NT2/D1 (cell line): ENCODE measurements at regions not wholly inside any gene's neighbourhood (a gene's known extent, or its start where the extent isn't known, plus 50 kb on each side); places are given as distances from the start of the nearest gene placed in this dataset.

ENCODE experiments used
- DNase-seq: peaks from one replicate; pipeline ENCODE4 v3.0.0-alpha.2; 2011; ENCODE audit warnings: low read depth, low spot score
- H3K27me3 ChIP-seq: 2 replicates; pipeline ENCODE4 v1.6.0; 2011; ENCODE audit warnings: mild to moderate bottlenecking; ENCODE audit not compliant: insufficient read length, insufficient read depth
- H3K36me3 ChIP-seq: 2 replicates; pipeline ENCODE4 v1.6.1; 2011; ENCODE audit warnings: mild to moderate bottlenecking, low read length, mixed read lengths; ENCODE audit not compliant: insufficient read depth, insufficient read length
- H3K4me1 ChIP-seq: 2 replicates; pipeline ENCODE4 v1.5.1; 2011; ENCODE audit not compliant: insufficient read depth, insufficient read length
- H3K4me3 ChIP-seq: 2 replicates; pipeline ENCODE4 v1.5.1; 2011; ENCODE audit warnings: low read depth; ENCODE audit not compliant: insufficient read length
- H3K9ac ChIP-seq: 2 replicates; pipeline ENCODE4 v1.6.0; 2011; ENCODE audit warnings: low read depth; ENCODE audit not compliant: insufficient read length
- H3K9me3 ChIP-seq: 2 replicates; pipeline ENCODE4 v1.5.1; 2011; ENCODE audit warnings: mild to moderate bottlenecking, low read length; ENCODE audit not compliant: insufficient read depth
- SUZ12 ChIP-seq: IDR thresholded peaks from 2 replicates; pipeline ENCODE4 v1.6.1; 2011; ENCODE audit not compliant: insufficient read length, insufficient read depth; ENCODE audit errors: extremely low read depth
- YY1 ChIP-seq: IDR thresholded peaks from 2 replicates; pipeline ENCODE4 v1.6.1; 2011; ENCODE audit not compliant: insufficient read length, insufficient read depth
- ZNF274 ChIP-seq: IDR thresholded peaks from 2 replicates; pipeline ENCODE4 v1.6.1; 2011; ENCODE audit warnings: mild to moderate bottlenecking, low read depth, low read length

GRCh38 chr1:201721082-201722049 lies 107.6 kb upstream of the IPO9 start:
- peaks cover 15% of the 10 kb centered on the region for H3K4me1 ChIP-seq
- H3K9me3 ChIP-seq, result no peaks in the 10 kb centered on the region
- no peak overlapping the region for H3K9ac ChIP-seq
- H3K36me3 ChIP-seq, result peaks cover 12% of the 10 kb centered on the region
- H3K27me3 ChIP-seq, result no peaks in the 10 kb centered on the region
- TF ChIP-seq ZNF274 (no peak), YY1 (no peak), SUZ12 (no peak)
- no peak for DNase-seq
- no peak overlapping the region for H3K4me3 ChIP-seq

GRCh38 chr1:201724039-201724765 lies 104.8 kb upstream of the IPO9 start:
- Histone ChIP-seq H3K9ac (no peak overlapping the region), H3K27me3 (no peaks in the 10 kb centered on the region), H3K4me1 (peaks cover 15% of the 10 kb centered on the region), H3K9me3 (no peaks in the 10 kb centered on the region), H3K4me3 (no peak overlapping the region), H3K36me3 (no peaks in the 10 kb centered on the region)
- TF ChIP-seq ZNF274 (no peak), SUZ12 (no peak), YY1 (no peak)
- no peak for DNase-seq

DNA sequence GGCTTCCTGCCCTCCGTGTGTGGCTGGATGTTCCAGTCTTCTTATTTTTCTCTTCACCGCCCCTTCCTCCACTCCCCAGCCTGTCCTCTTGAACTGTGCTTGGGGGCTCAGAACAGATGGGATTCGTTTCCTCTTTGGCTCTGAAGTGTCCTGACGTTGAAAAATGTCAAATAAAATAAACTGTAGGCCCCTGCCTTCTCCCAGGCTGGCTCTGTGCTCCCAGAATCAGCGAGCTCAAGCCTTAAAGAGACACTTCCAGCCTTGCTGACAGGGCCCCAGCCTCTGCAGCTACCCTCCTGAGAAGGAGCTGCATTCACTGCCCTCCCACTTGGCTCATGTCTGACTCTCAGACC lies 104.2 kb upstream of the IPO9 start:
- Histone ChIP-seq H3K4me3 (no peak overlapping the region), H3K36me3 (no peaks in the 10 kb centered on the region), H3K9me3 (no peaks in the 10 kb centered on the region), H3K9ac (peak overlapping the region; percentile 46), H3K4me1 (peaks cover 11% of the 10 kb centered on the region), H3K27me3 (no peaks in the 10 kb centered on the region)
- TF ChIP-seq SUZ12 (no peak), ZNF274 (no peak), YY1 (no peak)
- DNase-seq, result no peak

GRCh38 chr1:201726700-201727099 lies 102.3 kb upstream of the IPO9 start:
- no peaks in the 10 kb centered on the region for H3K27me3 ChIP-seq
- H3K9me3 ChIP-seq, result no peaks in the 10 kb centered on the region
- H3K4me3 ChIP-seq, result no peak overlapping the region
- no peak overlapping the region for H3K9ac ChIP-seq
- H3K36me3 ChIP-seq, result no peaks in the 10 kb centered on the region
- peaks cover 9% of the 10 kb centered on the region for H3K4me1 ChIP-seq
- DNase-seq, result no peak
- TF ChIP-seq ZNF274 (no peak), YY1 (no peak), SUZ12 (no peak)

DNA sequence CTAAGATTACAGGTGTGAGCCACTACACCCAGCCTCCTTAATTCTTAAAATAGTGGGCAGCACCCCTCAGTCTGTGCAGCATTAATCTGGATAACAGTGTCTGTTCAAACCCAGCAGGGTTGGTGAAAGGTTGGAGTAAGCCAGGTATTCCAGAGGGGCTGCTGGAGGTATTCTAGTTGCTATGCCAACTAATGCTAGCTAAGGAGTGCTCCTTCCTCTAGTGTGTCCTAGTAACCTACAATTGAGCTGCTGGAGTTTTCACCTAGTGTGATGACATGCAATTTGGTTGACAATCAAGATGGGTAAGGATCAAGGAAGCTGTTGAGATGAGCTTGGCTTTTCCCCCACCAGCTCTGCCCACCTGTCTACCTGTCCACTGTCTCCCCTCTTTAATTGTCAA lies 100.2 kb upstream of the IPO9 start:
- DNase-seq, result no peak
- Histone ChIP-seq H3K4me3 (no peak overlapping the region), H3K27me3 (no peaks in the 10 kb centered on the region), H3K9ac (no peak overlapping the region), H3K9me3 (no peaks in the 10 kb centered on the region), H3K36me3 (no peaks in the 10 kb centered on the region), H3K4me1 (peaks cover 9% of the 10 kb centered on the region)
- no peak for TF ChIP-seq YY1

DNA sequence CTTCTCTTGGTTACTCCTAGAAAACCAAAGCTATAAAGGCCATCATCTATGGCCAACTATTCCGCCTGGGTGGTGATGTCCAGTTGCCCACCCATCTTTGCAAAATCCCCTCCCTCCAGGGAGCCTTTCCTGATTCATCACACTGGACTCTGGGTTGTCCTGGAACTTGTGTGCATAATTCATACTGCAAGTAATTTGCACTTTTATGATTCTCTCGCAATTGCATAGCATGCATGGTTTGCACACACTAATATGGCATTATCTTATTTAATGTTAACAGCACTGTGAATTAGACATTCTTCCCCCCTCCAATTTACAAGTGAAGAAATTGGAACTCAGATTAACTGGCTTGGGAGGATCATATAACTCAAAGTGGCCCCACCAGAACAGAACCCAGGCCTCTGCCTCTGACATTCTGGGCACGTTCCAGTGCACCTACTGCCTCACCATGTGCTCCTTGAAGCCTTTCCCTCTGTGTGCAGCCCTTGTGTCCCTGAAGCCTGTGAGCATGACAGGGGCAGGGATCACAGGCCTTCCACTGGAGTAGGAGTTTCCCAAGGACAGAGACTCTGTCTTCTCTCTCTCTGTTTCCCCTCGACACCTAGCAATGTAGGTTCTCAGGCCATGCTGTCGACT lies 98.9 kb upstream of the IPO9 start:
- TF ChIP-seq YY1 (no peak), ZNF274 (no peak), SUZ12 (no peak)

GRCh38 chr1:201730611-201731010 lies 98.3 kb upstream of the IPO9 start:
- no peak for TF ChIP-seq YY1
- no peak for TF ChIP-seq ZNF274
- TF ChIP-seq SUZ12, result no peak
- H3K9ac ChIP-seq, result no peak overlapping the region
- no peak overlapping the region for H3K4me3 ChIP-seq
- H3K4me1 ChIP-seq, result peaks cover 5% of the 10 kb centered on the region
- H3K36me3 ChIP-seq, result no peaks in the 10 kb centered on the region
- no peaks in the 10 kb centered on the region for H3K27me3 ChIP-seq
- no peaks in the 10 kb centered on the region for H3K9me3 ChIP-seq
- no peak for DNase-seq

More for the DNA sequence above, 98.9 kb upstream of the IPO9 start:
- no peaks in the 10 kb centered on the region for H3K27me3 ChIP-seq
- no peaks in the 10 kb centered on the region for H3K9me3 ChIP-seq
- peaks cover 5% of the 10 kb centered on the region for H3K4me1 ChIP-seq
- DNase-seq, result no peak
- no peaks in the 10 kb centered on the region for H3K36me3 ChIP-seq
- no peak overlapping the region for H3K4me3 ChIP-seq
- no peak overlapping the region for H3K9ac ChIP-seq
